ENCODE measurements at regions not wholly inside any gene's neighbourhood (a gene's known extent, or its start where the extent isn't known, plus 50 kb on each side); places are given as distances from the start of the nearest gene placed in this dataset.

DNA sequence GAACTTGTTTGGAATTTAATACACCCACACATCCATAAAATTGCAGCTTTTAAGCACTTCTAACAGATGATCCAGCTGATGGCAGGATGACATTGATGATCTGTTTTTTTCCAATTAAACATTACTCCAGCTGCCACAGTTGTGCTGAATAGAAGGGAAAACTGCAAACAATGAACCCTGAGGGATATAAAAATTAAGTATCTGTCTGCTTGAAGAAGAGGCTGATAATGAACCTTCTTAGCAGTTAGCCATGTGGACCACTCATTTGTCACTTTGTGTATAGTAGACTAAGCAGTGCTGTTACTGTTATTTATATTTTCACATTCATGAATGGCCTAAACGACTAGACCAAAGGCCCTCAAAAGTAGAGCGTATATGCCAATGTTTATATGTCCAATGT, 1201.0 kb upstream of the LRRTM1 start:
- DNase-seq (peak in 2 of 3 donors; percentile 64 to 70), ATAC-seq (ENCODE audit: insufficient read depth, low FRiP score) (no peak)
- TF ChIP-seq, protein P1, sequence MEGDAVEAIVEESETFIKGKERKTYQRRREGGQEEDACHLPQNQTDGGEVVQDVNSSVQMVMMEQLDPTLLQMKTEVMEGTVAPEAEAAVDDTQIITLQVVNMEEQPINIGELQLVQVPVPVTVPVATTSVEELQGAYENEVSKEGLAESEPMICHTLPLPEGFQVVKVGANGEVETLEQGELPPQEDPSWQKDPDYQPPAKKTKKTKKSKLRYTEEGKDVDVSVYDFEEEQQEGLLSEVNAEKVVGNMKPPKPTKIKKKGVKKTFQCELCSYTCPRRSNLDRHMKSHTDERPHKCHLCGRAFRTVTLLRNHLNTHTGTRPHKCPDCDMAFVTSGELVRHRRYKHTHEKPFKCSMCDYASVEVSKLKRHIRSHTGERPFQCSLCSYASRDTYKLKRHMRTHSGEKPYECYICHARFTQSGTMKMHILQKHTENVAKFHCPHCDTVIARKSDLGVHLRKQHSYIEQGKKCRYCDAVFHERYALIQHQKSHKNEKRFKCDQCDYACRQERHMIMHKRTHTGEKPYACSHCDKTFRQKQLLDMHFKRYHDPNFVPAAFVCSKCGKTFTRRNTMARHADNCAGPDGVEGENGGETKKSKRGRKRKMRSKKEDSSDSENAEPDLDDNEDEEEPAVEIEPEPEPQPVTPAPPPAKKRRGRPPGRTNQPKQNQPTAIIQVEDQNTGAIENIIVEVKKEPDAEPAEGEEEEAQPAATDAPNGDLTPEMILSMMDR (IDR thresholded peaks at IDR 0.05; ENCODE audit: control extremely low read depth, extremely low read depth): no peak
- H3K4me1 ChIP-seq (ENCODE audit: control insufficient read depth in 5 of 5, insufficient read depth in 5 of 5, low read length in 5 of 5): peaks cover 0 to 6% (median 0%) of the 10 kb centered on the region in 5 donors
- no peak overlapping the region for H3K27ac ChIP-seq (ENCODE audit: low read depth in 1 of 2, low read length in 1 of 2)
- no peak overlapping the region for H3K9ac ChIP-seq (ENCODE audit: insufficient read depth in 1 of 2, low read length in 2 of 2)
- H3K36me3 ChIP-seq (ENCODE audit: control insufficient read depth in 4 of 4, insufficient read depth in 4 of 4, low read length in 4 of 4): no peaks in the 10 kb centered on the region
- H3K4me3 ChIP-seq: no peak overlapping the region
- no peaks in the 10 kb centered on the region for H3K27me3 ChIP-seq (ENCODE audit: control insufficient read depth in 3 of 3, insufficient read depth in 3 of 3, low read length in 2 of 3)
- 54 to 64% methylated on average over 2 of the region's 2 CpGs for WGBS, 2 donors
- peaks cover 0 to 2% (median under 1%) of the 10 kb centered on the region in 4 donors for H3K9me3 ChIP-seq (ENCODE audit: control insufficient read depth in 4 of 4, insufficient read depth in 3 of 4, low read length in 3 of 4)

DNA sequence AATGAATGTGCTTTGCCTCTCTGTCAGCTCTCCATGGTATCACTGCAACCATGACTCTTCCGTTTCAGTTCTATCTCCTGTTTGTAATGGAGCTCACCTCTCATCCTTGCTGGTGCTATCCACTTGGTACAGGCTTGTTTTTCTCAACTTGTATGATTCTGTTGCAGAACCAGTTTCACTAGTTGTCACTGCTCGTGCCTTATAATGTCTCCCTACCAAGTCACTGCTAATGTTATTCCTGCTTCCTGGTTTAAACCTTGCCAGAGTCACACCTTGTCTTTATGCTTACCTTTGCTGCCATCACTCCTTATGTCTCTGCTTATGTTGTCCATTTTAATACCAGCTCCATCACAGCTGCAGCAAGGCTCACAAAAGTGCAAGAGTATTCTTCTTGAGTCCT, 1191.0 kb upstream of the LRRTM1 start:
- Histone ChIP-seq H3K27me3 (ENCODE audit: control insufficient read depth in 3 of 3, insufficient read depth in 3 of 3, low read length in 2 of 3) (no peaks in the 10 kb centered on the region), H3K9ac (ENCODE audit: insufficient read depth in 1 of 2, low read length in 2 of 2) (no peak overlapping the region), H3K4me3 (no peak overlapping the region), H3K27ac (ENCODE audit: low read depth in 1 of 2, low read length in 1 of 2) (no peak overlapping the region), H3K4me1 (ENCODE audit: control insufficient read depth in 5 of 5, insufficient read depth in 5 of 5, low read length in 5 of 5) (no peaks in the 10 kb centered on the region), H3K9me3 (ENCODE audit: control insufficient read depth in 4 of 4, insufficient read depth in 3 of 4, low read length in 3 of 4) (peaks cover 0 to 1% (median 0%) of the 10 kb centered on the region in 4 donors), H3K36me3 (ENCODE audit: control insufficient read depth in 4 of 4, insufficient read depth in 4 of 4, low read length in 4 of 4) (no peaks in the 10 kb centered on the region)
- ATAC-seq (ENCODE audit: insufficient read depth, low FRiP score) (no peak), DNase-seq (no peak)
- 59 to 76% methylated on average over 2 of the region's 2 CpGs for WGBS, 2 donors
- TF ChIP-seq, protein P1 (IDR thresholded peaks at IDR 0.05; ENCODE audit: control extremely low read depth, extremely low read depth): no peak

DNA sequence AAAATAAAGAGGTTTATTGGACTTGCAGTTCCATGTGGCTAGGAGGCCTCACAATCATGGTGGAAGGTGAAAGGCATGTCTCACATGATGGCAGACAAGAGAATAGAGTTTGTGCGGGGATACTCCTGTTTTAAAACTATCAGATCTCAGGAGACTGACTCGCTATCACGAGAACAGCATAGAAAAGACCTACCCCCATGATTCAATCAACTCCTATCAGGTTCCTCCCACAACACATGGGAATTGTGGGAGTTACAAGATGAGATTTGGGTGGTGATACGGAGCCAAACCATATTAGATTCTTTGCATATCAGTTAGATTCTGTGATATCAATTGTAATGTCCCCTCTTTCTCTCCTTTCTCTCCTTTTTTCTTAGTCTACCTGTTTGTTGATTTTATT, 1178.7 kb upstream of the LRRTM1 start:
- no peak overlapping the region for H3K4me3 ChIP-seq
- no peaks in the 10 kb centered on the region for H3K27me3 ChIP-seq (ENCODE audit: control insufficient read depth in 3 of 3, insufficient read depth in 3 of 3, low read length in 2 of 3)
- TF ChIP-seq, protein P1 (IDR thresholded peaks at IDR 0.05; ENCODE audit: control extremely low read depth, extremely low read depth): no peak
- no peak overlapping the region for H3K9ac ChIP-seq (ENCODE audit: insufficient read depth in 1 of 2, low read length in 2 of 2)
- ATAC-seq (ENCODE audit: insufficient read depth, low FRiP score) (no peak), DNase-seq (no peak)
- peaks cover 0 to 8% (median 2%) of the 10 kb centered on the region in 4 donors for H3K9me3 ChIP-seq (ENCODE audit: control insufficient read depth in 4 of 4, insufficient read depth in 3 of 4, low read length in 3 of 4)
- no peak overlapping the region for H3K27ac ChIP-seq (ENCODE audit: low read depth in 1 of 2, low read length in 1 of 2)
- no peaks in the 10 kb centered on the region for H3K4me1 ChIP-seq (ENCODE audit: control insufficient read depth in 5 of 5, insufficient read depth in 5 of 5, low read length in 5 of 5)
- 84 to 87% methylated on average over 4 of the region's 4 CpGs for WGBS, 2 donors
- H3K36me3 ChIP-seq (ENCODE audit: control insufficient read depth in 4 of 4, insufficient read depth in 4 of 4, low read length in 4 of 4): no peaks in the 10 kb centered on the region

DNA sequence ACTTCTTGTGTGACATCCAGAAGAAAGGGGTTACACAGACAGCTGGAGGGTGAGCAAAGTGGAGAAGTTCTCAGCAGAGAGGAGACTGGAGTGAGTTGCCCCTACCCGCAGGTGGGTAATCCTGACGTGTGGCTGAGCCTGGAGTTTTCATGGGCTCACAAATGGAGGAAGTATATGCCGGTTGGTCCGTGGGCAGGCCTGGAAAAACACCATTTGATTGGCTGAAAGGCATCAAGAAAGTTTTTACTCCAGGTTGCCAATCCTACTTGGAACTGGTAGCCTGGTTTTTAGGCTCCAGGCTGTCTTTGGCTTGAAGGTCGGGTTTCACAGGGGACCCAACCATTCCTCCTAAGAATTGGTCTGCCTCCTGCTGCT, 1177.4 kb upstream of the LRRTM1 start:
- H3K4me3 ChIP-seq: no peak overlapping the region
- ATAC-seq (ENCODE audit: insufficient read depth, low FRiP score): no peak
- TF ChIP-seq, protein P1 (IDR thresholded peaks at IDR 0.05; ENCODE audit: control extremely low read depth, extremely low read depth): no peak
- no peak overlapping the region for H3K27ac ChIP-seq (ENCODE audit: low read depth in 1 of 2, low read length in 1 of 2)
- 91 to 93% methylated on average over 5 of the region's 5 CpGs for WGBS, 2 donors
- H3K36me3 ChIP-seq (ENCODE audit: control insufficient read depth in 4 of 4, insufficient read depth in 4 of 4, low read length in 4 of 4): no peaks in the 10 kb centered on the region
- H3K9ac ChIP-seq (ENCODE audit: insufficient read depth in 1 of 2, low read length in 2 of 2): no peak overlapping the region
- no peaks in the 10 kb centered on the region for H3K27me3 ChIP-seq (ENCODE audit: control insufficient read depth in 3 of 3, insufficient read depth in 3 of 3, low read length in 2 of 3)
- no peaks in the 10 kb centered on the region for H3K4me1 ChIP-seq (ENCODE audit: control insufficient read depth in 5 of 5, insufficient read depth in 5 of 5, low read length in 5 of 5)
- peaks cover 0 to 8% (median 2%) of the 10 kb centered on the region in 4 donors for H3K9me3 ChIP-seq (ENCODE audit: control insufficient read depth in 4 of 4, insufficient read depth in 3 of 4, low read length in 3 of 4)
- no peak for DNase-seq
